ENCODE measurements at regions not wholly inside any gene's neighbourhood (a gene's known extent, or its start where the extent isn't known, plus 50 kb on each side); places are given as distances from the start of the nearest gene placed in this dataset.

- no peak for DNase-seq (ENCODE audit: low read depth, low spot score)
Observed at GRCh38 chr4:179817317-179817716, 2375.1 kb upstream of the AGA start.

DNA sequence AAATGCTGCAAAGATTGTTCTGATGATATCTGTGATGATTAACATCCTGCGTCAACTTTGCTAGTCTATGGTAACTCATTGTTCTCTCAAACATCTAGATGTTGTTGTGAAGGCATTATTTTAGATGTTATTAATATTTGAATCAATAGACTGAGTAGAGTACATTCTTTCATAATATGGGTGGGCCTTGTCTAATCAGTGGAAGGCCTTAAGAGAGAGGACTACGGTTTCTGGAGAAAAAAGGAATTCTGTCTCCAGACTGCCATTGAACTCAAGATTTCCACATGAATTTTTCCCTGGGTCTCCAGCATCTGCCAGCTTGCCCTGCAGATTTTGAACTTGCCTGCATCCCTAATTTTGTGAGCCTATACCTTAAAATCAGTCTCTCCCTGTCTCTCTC lies 2381.1 kb upstream of the AGA start:
- H3K4me1 ChIP-seq (ENCODE audit: insufficient read depth, insufficient read length) = no peaks in the 10 kb centered on the region
- no peak overlapping the region for H3K9ac ChIP-seq (ENCODE audit: insufficient read length, low read depth)
- H3K27me3 ChIP-seq (ENCODE audit: insufficient read depth, insufficient read length) = no peaks in the 10 kb centered on the region
- no peak overlapping the region for H3K4me3 ChIP-seq (ENCODE audit: insufficient read length, low read depth)
- H3K36me3 ChIP-seq (ENCODE audit: insufficient read depth, insufficient read length, low read length) = no peaks in the 10 kb centered on the region
- H3K9me3 ChIP-seq (ENCODE audit: insufficient read depth, low read length) = no peaks in the 10 kb centered on the region
- DNase-seq (ENCODE audit: low read depth, low spot score) = no peak
- TF ChIP-seq ZNF274 (IDR thresholded peaks at IDR 0.05; ENCODE audit: low read depth, low read length) = no peak

More at GRCh38 chr4:179817317-179817716, 2375.1 kb upstream of the AGA start:
- no peak for TF ChIP-seq YY1 (IDR thresholded peaks at IDR 0.05; ENCODE audit: insufficient read depth, insufficient read length)
- TF ChIP-seq SUZ12 (IDR thresholded peaks at IDR 0.05; ENCODE audit: extremely low read depth, insufficient read depth, insufficient read length) = no peak
- no peak for TF ChIP-seq ZNF274 (IDR thresholded peaks at IDR 0.05; ENCODE audit: low read depth, low read length)
- no peaks in the 10 kb centered on the region for H3K9me3 ChIP-seq (ENCODE audit: insufficient read depth, low read length)
- no peaks in the 10 kb centered on the region for H3K27me3 ChIP-seq (ENCODE audit: insufficient read depth, insufficient read length)
- H3K36me3 ChIP-seq (ENCODE audit: insufficient read depth, insufficient read length, low read length) = no peaks in the 10 kb centered on the region
- H3K4me1 ChIP-seq (ENCODE audit: insufficient read depth, insufficient read length) = no peaks in the 10 kb centered on the region
- H3K4me3 ChIP-seq (ENCODE audit: insufficient read length, low read depth) = no peak overlapping the region
- H3K9ac ChIP-seq (ENCODE audit: insufficient read length, low read depth) = no peak overlapping the region

GRCh38 chr4:179831274-179831673 lies 2389.0 kb upstream of the AGA start:
- no peaks in the 10 kb centered on the region for H3K4me1 ChIP-seq (ENCODE audit: insufficient read depth, insufficient read length)
- no peaks in the 10 kb centered on the region for H3K27me3 ChIP-seq (ENCODE audit: insufficient read depth, insufficient read length)
- no peak overlapping the region for H3K9ac ChIP-seq (ENCODE audit: insufficient read length, low read depth)
- TF ChIP-seq YY1 (IDR thresholded peaks at IDR 0.05; ENCODE audit: insufficient read depth, insufficient read length) = no peak
- TF ChIP-seq ZNF274 (IDR thresholded peaks at IDR 0.05; ENCODE audit: low read depth, low read length) = no peak
- TF ChIP-seq SUZ12 (IDR thresholded peaks at IDR 0.05; ENCODE audit: extremely low read depth, insufficient read depth, insufficient read length) = no peak
- H3K9me3 ChIP-seq (ENCODE audit: insufficient read depth, low read length) = no peaks in the 10 kb centered on the region
- DNase-seq (ENCODE audit: low read depth, low spot score) = no peak
- H3K36me3 ChIP-seq (ENCODE audit: insufficient read depth, insufficient read length, low read length) = no peaks in the 10 kb centered on the region
- H3K4me3 ChIP-seq (ENCODE audit: insufficient read length, low read depth) = no peak overlapping the region

GRCh38 chr4:179836179-179837075 lies 2394.2 kb upstream of the AGA start:
- TF ChIP-seq YY1 (IDR thresholded peaks at IDR 0.05; ENCODE audit: insufficient read depth, insufficient read length) (no peak), ZNF274 (IDR thresholded peaks at IDR 0.05; ENCODE audit: low read depth, low read length) (no peak), SUZ12 (IDR thresholded peaks at IDR 0.05; ENCODE audit: extremely low read depth, insufficient read depth, insufficient read length) (no peak)
- no peak for DNase-seq (ENCODE audit: low read depth, low spot score)
- Histone ChIP-seq H3K4me3 (ENCODE audit: insufficient read length, low read depth) (no peak overlapping the region), H3K36me3 (ENCODE audit: insufficient read depth, insufficient read length, low read length) (no peaks in the 10 kb centered on the region), H3K27me3 (ENCODE audit: insufficient read depth, insufficient read length) (no peaks in the 10 kb centered on the region), H3K4me1 (ENCODE audit: insufficient read depth, insufficient read length) (no peaks in the 10 kb centered on the region), H3K9ac (ENCODE audit: insufficient read length, low read depth) (no peak overlapping the region), H3K9me3 (ENCODE audit: insufficient read depth, low read length) (no peaks in the 10 kb centered on the region)

DNA sequence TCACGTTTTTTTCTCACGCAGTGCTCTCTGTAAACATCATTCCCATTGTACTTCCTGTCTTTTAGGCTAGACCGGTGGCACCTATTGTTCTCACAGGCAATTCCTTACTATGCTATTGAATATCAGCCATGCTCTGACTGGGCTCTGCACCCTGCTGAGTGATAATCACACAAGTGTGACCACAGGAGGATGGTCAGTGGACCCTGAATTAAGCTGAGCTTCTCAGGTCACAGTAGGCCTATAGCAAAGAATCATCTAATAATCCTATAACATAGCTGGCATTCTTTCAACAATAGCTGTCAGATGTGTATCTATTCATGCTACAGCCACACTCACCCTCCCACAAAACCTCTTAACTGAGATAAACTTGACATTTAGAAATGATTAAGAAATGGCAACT lies 2399.8 kb upstream of the TENM3 start:
- TF ChIP-seq YY1 (IDR thresholded peaks at IDR 0.05; ENCODE audit: insufficient read depth, insufficient read length) (no peak), SUZ12 (IDR thresholded peaks at IDR 0.05; ENCODE audit: extremely low read depth, insufficient read depth, insufficient read length) (no peak), ZNF274 (IDR thresholded peaks at IDR 0.05; ENCODE audit: low read depth, low read length) (no peak)
- H3K4me1 ChIP-seq (ENCODE audit: insufficient read depth, insufficient read length) = no peaks in the 10 kb centered on the region
- no peak for DNase-seq (ENCODE audit: low read depth, low spot score)
- H3K9ac ChIP-seq (ENCODE audit: insufficient read length, low read depth) = no peak overlapping the region
- H3K27me3 ChIP-seq (ENCODE audit: insufficient read depth, insufficient read length) = no peaks in the 10 kb centered on the region
- H3K9me3 ChIP-seq (ENCODE audit: insufficient read depth, low read length) = no peaks in the 10 kb centered on the region
- H3K4me3 ChIP-seq (ENCODE audit: insufficient read length, low read depth) = no peak overlapping the region
- H3K36me3 ChIP-seq (ENCODE audit: insufficient read depth, insufficient read length, low read length) = no peaks in the 10 kb centered on the region

DNA sequence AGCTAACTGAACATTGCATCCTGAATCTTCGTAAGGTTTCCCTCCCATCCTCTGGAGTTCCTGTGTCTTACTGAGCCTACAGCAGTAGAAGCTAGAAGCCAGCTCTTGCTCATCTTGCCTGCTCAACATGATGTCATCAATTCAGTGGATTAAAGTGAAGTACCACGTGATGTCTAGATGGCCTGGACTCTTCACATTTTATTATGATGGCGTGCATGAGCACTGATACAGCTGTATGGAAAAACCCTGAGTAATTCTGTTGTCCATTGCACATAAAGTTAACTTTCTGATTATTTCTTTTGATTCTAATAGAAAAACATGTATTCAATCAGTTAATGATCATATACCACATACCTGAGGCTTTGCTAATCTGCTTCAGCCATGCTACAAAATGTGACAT lies 2387.7 kb upstream of the TENM3 start:
- H3K9me3 ChIP-seq (ENCODE audit: insufficient read depth, low read length) = no peaks in the 10 kb centered on the region
- no peaks in the 10 kb centered on the region for H3K36me3 ChIP-seq (ENCODE audit: insufficient read depth, insufficient read length, low read length)
- no peaks in the 10 kb centered on the region for H3K4me1 ChIP-seq (ENCODE audit: insufficient read depth, insufficient read length)
- no peak for DNase-seq (ENCODE audit: low read depth, low spot score)
- no peaks in the 10 kb centered on the region for H3K27me3 ChIP-seq (ENCODE audit: insufficient read depth, insufficient read length)
- no peak overlapping the region for H3K4me3 ChIP-seq (ENCODE audit: insufficient read length, low read depth)
- TF ChIP-seq SUZ12 (IDR thresholded peaks at IDR 0.05; ENCODE audit: extremely low read depth, insufficient read depth, insufficient read length) = no peak
- TF ChIP-seq YY1 (IDR thresholded peaks at IDR 0.05; ENCODE audit: insufficient read depth, insufficient read length) = no peak
- TF ChIP-seq ZNF274 (IDR thresholded peaks at IDR 0.05; ENCODE audit: low read depth, low read length) = no peak
- H3K9ac ChIP-seq (ENCODE audit: insufficient read length, low read depth) = no peak overlapping the region

DNA sequence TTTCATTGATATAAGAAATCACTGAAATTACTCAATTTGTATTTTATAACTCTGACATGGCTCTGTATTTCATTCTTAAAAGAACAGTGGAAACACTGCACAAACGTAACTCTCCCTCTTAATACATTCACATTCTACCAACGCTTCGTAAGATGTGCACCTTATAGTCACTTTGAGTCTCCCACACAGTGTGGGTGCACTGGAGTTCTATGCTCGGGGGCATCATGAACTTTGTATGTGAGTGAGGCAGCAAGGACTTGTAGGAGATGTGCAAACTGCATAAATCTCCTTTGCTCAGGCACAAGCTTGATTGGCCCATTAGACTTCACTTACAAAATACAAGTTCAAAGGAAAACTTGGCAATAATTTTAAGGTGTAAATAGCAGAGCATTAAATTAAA lies 2385.0 kb upstream of the TENM3 start:
- Histone ChIP-seq H3K36me3 (ENCODE audit: insufficient read depth, insufficient read length, low read length) (no peaks in the 10 kb centered on the region), H3K27me3 (ENCODE audit: insufficient read depth, insufficient read length) (no peaks in the 10 kb centered on the region), H3K9me3 (ENCODE audit: insufficient read depth, low read length) (no peaks in the 10 kb centered on the region), H3K9ac (ENCODE audit: insufficient read length, low read depth) (no peak overlapping the region), H3K4me3 (ENCODE audit: insufficient read length, low read depth) (no peak overlapping the region), H3K4me1 (ENCODE audit: insufficient read depth, insufficient read length) (no peaks in the 10 kb centered on the region)
- DNase-seq (ENCODE audit: low read depth, low spot score) = no peak
- TF ChIP-seq YY1 (IDR thresholded peaks at IDR 0.05; ENCODE audit: insufficient read depth, insufficient read length) = no peak
- no peak for TF ChIP-seq SUZ12 (IDR thresholded peaks at IDR 0.05; ENCODE audit: extremely low read depth, insufficient read depth, insufficient read length)
- TF ChIP-seq ZNF274 (IDR thresholded peaks at IDR 0.05; ENCODE audit: low read depth, low read length) = no peak

Data from NT2/D1 (cell line).